Lower leg skin (tissue), 3 donors: ENCODE measurements at regions not wholly inside any gene's neighbourhood (a gene's known extent, or its start where the extent isn't known, plus 50 kb on each side); places are given as distances from the start of the nearest gene placed in this dataset.

Experiments
- POLR2A ChIP-seq, 2 donors: fragments of 450-650 bp; IDR thresholded peaks; one replicate each; pipeline ENCODE4 v1.6.1; 2016 to 2017; ENCODE audit warnings: antibody characterized with exemption in 2 of 2, mild to moderate bottlenecking in 1 of 2, moderate library complexity in 1 of 2
- TF ChIP-seq, protein P1 (sequence below), 3 donors: fragments of 450-650 bp; IDR thresholded peaks; one replicate each; pipeline ENCODE4 v1.5.1; 2016; ENCODE audit warnings: antibody characterized with exemption in 3 of 3, mild to moderate bottlenecking in 3 of 3, moderate library complexity in 2 of 3

- TF ChIP-seq, protein P1, sequence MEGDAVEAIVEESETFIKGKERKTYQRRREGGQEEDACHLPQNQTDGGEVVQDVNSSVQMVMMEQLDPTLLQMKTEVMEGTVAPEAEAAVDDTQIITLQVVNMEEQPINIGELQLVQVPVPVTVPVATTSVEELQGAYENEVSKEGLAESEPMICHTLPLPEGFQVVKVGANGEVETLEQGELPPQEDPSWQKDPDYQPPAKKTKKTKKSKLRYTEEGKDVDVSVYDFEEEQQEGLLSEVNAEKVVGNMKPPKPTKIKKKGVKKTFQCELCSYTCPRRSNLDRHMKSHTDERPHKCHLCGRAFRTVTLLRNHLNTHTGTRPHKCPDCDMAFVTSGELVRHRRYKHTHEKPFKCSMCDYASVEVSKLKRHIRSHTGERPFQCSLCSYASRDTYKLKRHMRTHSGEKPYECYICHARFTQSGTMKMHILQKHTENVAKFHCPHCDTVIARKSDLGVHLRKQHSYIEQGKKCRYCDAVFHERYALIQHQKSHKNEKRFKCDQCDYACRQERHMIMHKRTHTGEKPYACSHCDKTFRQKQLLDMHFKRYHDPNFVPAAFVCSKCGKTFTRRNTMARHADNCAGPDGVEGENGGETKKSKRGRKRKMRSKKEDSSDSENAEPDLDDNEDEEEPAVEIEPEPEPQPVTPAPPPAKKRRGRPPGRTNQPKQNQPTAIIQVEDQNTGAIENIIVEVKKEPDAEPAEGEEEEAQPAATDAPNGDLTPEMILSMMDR (IDR thresholded peaks at IDR 0.05): no peak
- no peak for TF ChIP-seq POLR2A (IDR thresholded peaks at IDR 0.05)
Measured at GRCh38 chr15:66964791-66965190, 100.6 kb upstream of the SMAD3 start.
